Bronchial epithelial cell (primary cell): ENCODE measurements at regions not wholly inside any gene's neighbourhood (a gene's known extent, or its start where the extent isn't known, plus 50 kb on each side); places are given as distances from the start of the nearest gene placed in this dataset.

Experiments
- DNase-seq: peaks from one replicate; pipeline ENCODE4 v3.0.0-alpha.2; 2010; ENCODE audit warnings: low read depth
- FAIRE-seq: peaks from 2 replicates; lab custom pipeline; 2011; peaks lifted over from hg19 to GRCh38; lab: Jason Lieb, UNC
- H3K27me3 ChIP-seq: 2 replicates; pipeline ENCODE4 v1.5.1; 2011; ENCODE audit warnings: low read length; ENCODE audit not compliant: control insufficient read depth, insufficient read depth
- H3K36me3 ChIP-seq: 2 replicates; pipeline ENCODE4 v1.5.1; 2011; ENCODE audit warnings: low read length; ENCODE audit not compliant: control insufficient read depth, insufficient read depth
- H3K4me3 ChIP-seq: 2 replicates; pipeline ENCODE4 v1.5.1; 2011; ENCODE audit warnings: mild to moderate bottlenecking, low read depth, low read length, control low read depth
- CTCF ChIP-seq: IDR thresholded peaks from 2 replicates; pipeline ENCODE4 v1.5.1; 2011; ENCODE audit warnings: mild to moderate bottlenecking, moderate library complexity, low read length, control low read depth, inconsistent platforms; ENCODE audit not compliant: insufficient read depth, severe bottlenecking

- no peak for FAIRE-seq
- no peak for TF ChIP-seq CTCF
- no peak for DNase-seq
- no peaks in the 10 kb centered on the region for H3K27me3 ChIP-seq
- H3K36me3 ChIP-seq = no peaks in the 10 kb centered on the region
- no peak overlapping the region for H3K4me3 ChIP-seq
Observed at GRCh38 chr10:9015005-9015404, 960.5 kb downstream of the GATA3 start.

GRCh38 chr10:9015447-9015846, 961.0 kb downstream of the GATA3 start:
- no peak for FAIRE-seq
- DNase-seq = no peak
- Histone ChIP-seq H3K27me3 (no peaks in the 10 kb centered on the region), H3K36me3 (no peaks in the 10 kb centered on the region), H3K4me3 (no peak overlapping the region)
- TF ChIP-seq CTCF = no peak

- DNase-seq = no peak
- H3K27me3 ChIP-seq = no peaks in the 10 kb centered on the region
- no peak for TF ChIP-seq CTCF
- no peaks in the 10 kb centered on the region for H3K36me3 ChIP-seq
- H3K4me3 ChIP-seq = no peak overlapping the region
- FAIRE-seq = no peak
Observed at GRCh38 chr10:9016930-9017329, 962.4 kb downstream of the GATA3 start.

GRCh38 chr10:9018195-9019173, 964.0 kb downstream of the GATA3 start:
- no peak for FAIRE-seq
- H3K4me3 ChIP-seq = no peak overlapping the region
- no peak for DNase-seq
- no peaks in the 10 kb centered on the region for H3K27me3 ChIP-seq
- H3K36me3 ChIP-seq = no peaks in the 10 kb centered on the region
- no peak for TF ChIP-seq CTCF

- Histone ChIP-seq H3K36me3 (no peaks in the 10 kb centered on the region), H3K4me3 (no peak overlapping the region), H3K27me3 (no peaks in the 10 kb centered on the region)
- TF ChIP-seq CTCF = no peak
- DNase-seq = no peak
- no peak for FAIRE-seq
Observed at GRCh38 chr10:9023206-9023605, 968.7 kb downstream of the GATA3 start.
